Body of pancreas (tissue), 4 donors: ENCODE measurements at regions not wholly inside any gene's neighbourhood (a gene's known extent, or its start where the extent isn't known, plus 50 kb on each side); places are given as distances from the start of the nearest gene placed in this dataset.

Experiments used
- ATAC-seq: fragments of 150-250 bp; one replicate; pipeline ENCODE4 v1.9.1; 2016
- DNase-seq, 4 donors: peaks; one replicate each; pipeline ENCODE4 v3.0.0-alpha.2; 2019
- H3K27ac ChIP-seq, 4 donors: fragments of 200-600 bp; sonication (generic); 1 replicate in 3 of 4; 2 replicates in 1 of 4; pipeline versions ENCODE4 v1.5.1 to v1.6.1; 2016 to 2019; ENCODE audit warnings: mild to moderate bottlenecking in 1 of 4, mixed read lengths in 1 of 4, moderate library complexity in 1 of 4
- H3K27me3 ChIP-seq, 2 donors: fragments of 200-600 bp; sonication (generic); one replicate each; pipeline ENCODE4 v1.6.0; 2016; ENCODE audit warnings: mild to moderate bottlenecking in 1 of 2
- H3K36me3 ChIP-seq, 2 donors: fragments of 200-600 bp; sonication (generic); replicated peaks in 1 of 2; 2 replicates each; pipeline ENCODE4 v1.5.1; 2016; ENCODE audit warnings: low read depth in 2 of 2; ENCODE audit not compliant: insufficient read depth in 1 of 2
- H3K4me1 ChIP-seq: fragments of 200-600 bp; sonication (generic); one replicate; pipeline ENCODE4 v1.6.0; 2016
- H3K4me3 ChIP-seq, 2 donors: fragments of 200-600 bp; sonication (generic); 1 replicate in 1 of 2; 2 replicates in 1 of 2; pipeline ENCODE4 v1.5.1; 2016 to 2019
- H3K9me3 ChIP-seq, 3 donors: fragments of 200-600 bp; sonication (generic); 1 replicate in 2 of 3; 2 replicates in 1 of 3; pipeline ENCODE4 v1.5.1; 2016
- CTCF ChIP-seq, 7 experiments: fragments of 450-650 bp in 4 of 7; fragments of 200-600 bp in 3 of 7; sonication (generic) in 3 of 7; IDR thresholded peaks; one replicate each; pipeline ENCODE4 v1.5.1; 2016 to 2019; ENCODE audit warnings: antibody characterized with exemption in 7 of 7
- POLR2A ChIP-seq, 3 donors: fragments of 450-650 bp; IDR thresholded peaks; one replicate each; pipeline ENCODE4 v1.6.1; 2016; ENCODE audit warnings: antibody characterized with exemption in 3 of 3, mild to moderate bottlenecking in 2 of 3
- WGBS, 2 donors: methylation state at CpG; one replicate each; pipeline ENCODE4 v1.1.5; 2017; 5-methylcytosine and 5-hydroxymethylcytosine counted together
- intact Hi-C: fragments of 100-400 bp; cut with DNase I; formaldehyde crosslinking; loops from one replicate; pipeline ENCODE4 v1.15.1; 2023

- no peak overlapping the region for H3K4me3 ChIP-seq
- H3K36me3 ChIP-seq, result no peaks in the 10 kb centered on the region
- no peak for ATAC-seq
- 86% methylated on average over 2 of the region's 2 CpGs for WGBS, 2 donors
- intact Hi-C loops, result no loop called here
- no peak for TF ChIP-seq CTCF (IDR thresholded peaks at IDR 0.05)
- no peak for TF ChIP-seq POLR2A (IDR thresholded peaks at IDR 0.05)
- H3K27me3 ChIP-seq, result no peaks in the 10 kb centered on the region
- H3K4me1 ChIP-seq, result no peaks in the 10 kb centered on the region
- no peak overlapping the region for H3K27ac ChIP-seq
- no peaks in the 10 kb centered on the region for H3K9me3 ChIP-seq
- DNase-seq, result no peak
Measured at GRCh38 chr2:100222844-100223243, 80.5 kb upstream of the AFF3 start.

DNA sequence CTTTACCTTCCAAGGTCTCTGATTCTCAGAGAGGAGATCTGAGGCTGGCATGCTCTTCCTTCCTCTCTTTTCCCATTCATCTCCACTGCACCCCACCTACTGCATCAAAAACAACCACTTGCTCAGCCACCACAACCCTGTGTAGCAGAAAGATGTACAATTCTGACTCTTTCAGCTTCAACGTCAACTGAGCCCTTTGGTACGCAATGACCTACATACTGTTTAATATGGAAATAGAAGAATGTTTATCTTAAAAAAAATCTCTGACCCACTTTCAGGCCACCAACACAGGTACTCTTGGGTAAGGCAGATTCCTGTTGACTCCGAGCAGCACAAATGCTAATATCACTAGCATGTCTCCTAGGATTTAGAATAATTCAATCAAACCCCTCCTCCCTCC, 76.2 kb upstream of the AFF3 start:
- H3K9me3 ChIP-seq, result no peaks in the 10 kb centered on the region
- no peak overlapping the region for H3K4me3 ChIP-seq
- WGBS, 2 donors, result 93 to 98% methylated on average over 3 of the region's 3 CpGs
- H3K4me1 ChIP-seq, result peaks cover 13% of the 10 kb centered on the region
- intact Hi-C loops, result no loop called here
- H3K27ac ChIP-seq, result no peak overlapping the region
- TF ChIP-seq POLR2A (IDR thresholded peaks at IDR 0.05) (no peak), CTCF (IDR thresholded peaks at IDR 0.05) (no peak)
- no peaks in the 10 kb centered on the region for H3K27me3 ChIP-seq
- DNase-seq, result no peak
- H3K36me3 ChIP-seq, result no peaks in the 10 kb centered on the region
- ATAC-seq, result no peak

DNA sequence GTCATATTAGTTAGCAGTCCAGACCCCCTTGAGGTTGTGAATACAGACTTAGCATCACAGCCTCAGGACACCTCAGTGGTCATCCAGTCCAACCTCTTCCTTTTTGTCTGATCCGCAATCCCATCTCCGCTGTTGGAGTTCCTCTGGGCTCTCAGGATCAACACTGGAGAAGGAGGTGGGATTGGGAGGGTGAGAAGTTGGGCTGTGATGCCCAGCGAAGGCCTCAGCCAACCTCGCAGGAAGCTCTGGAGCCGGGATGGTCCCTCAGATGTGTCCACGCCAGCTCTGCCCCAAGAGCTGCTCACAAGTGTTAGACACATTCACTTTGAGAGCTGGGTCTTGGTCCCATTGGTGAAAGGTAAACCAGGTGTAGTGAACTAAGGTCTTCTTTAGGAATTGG, 74.9 kb upstream of the AFF3 start:
- intact Hi-C loops, result no loop called here
- Histone ChIP-seq H3K27ac (no peak overlapping the region), H3K4me3 (no peak overlapping the region), H3K27me3 (no peaks in the 10 kb centered on the region), H3K4me1 (peaks cover 16% of the 10 kb centered on the region), H3K9me3 (no peaks in the 10 kb centered on the region), H3K36me3 (no peaks in the 10 kb centered on the region)
- DNase-seq (no peak), ATAC-seq (no peak)
- 89 to 100% methylated on average over 3 to 6 of the region's 6 CpGs for WGBS, 2 donors
- TF ChIP-seq CTCF (IDR thresholded peaks at IDR 0.05) (no peak), POLR2A (IDR thresholded peaks at IDR 0.05) (no peak)

- H3K9me3 ChIP-seq, result no peaks in the 10 kb centered on the region
- TF ChIP-seq POLR2A (IDR thresholded peaks at IDR 0.05) (no peak), CTCF (IDR thresholded peaks at IDR 0.05) (no peak)
- WGBS, 2 donors, result 77 to 87% methylated on average over 5 of the region's 5 CpGs
- H3K27me3 ChIP-seq, result no peaks in the 10 kb centered on the region
- H3K4me3 ChIP-seq, result no peak overlapping the region
- no peaks in the 10 kb centered on the region for H3K36me3 ChIP-seq
- intact Hi-C loops, result no loop called here
- DNase-seq, result no peak
- peaks cover 16% of the 10 kb centered on the region for H3K4me1 ChIP-seq
- H3K27ac ChIP-seq, result no peak overlapping the region
- ATAC-seq, result no peak
Measured at GRCh38 chr2:100216015-100216414, 73.6 kb upstream of the AFF3 start.

- H3K36me3 ChIP-seq, result no peaks in the 10 kb centered on the region
- DNase-seq (no peak), ATAC-seq (no peak)
- WGBS, 2 donors, result 79 to 82% methylated on average over 6 of the region's 6 CpGs
- intact Hi-C loops, result no loop called here
- H3K27ac ChIP-seq, result no peak overlapping the region
- no peaks in the 10 kb centered on the region for H3K27me3 ChIP-seq
- no peaks in the 10 kb centered on the region for H3K9me3 ChIP-seq
- TF ChIP-seq CTCF (IDR thresholded peaks at IDR 0.05) (no peak), POLR2A (IDR thresholded peaks at IDR 0.05) (no peak)
- peaks cover 16% of the 10 kb centered on the region for H3K4me1 ChIP-seq
- no peak overlapping the region for H3K4me3 ChIP-seq
Measured at GRCh38 chr2:100215371-100215770, 73.0 kb upstream of the AFF3 start.
